ENCODE measurements at regions not wholly inside any gene's neighbourhood (a gene's known extent, or its start where the extent isn't known, plus 50 kb on each side); places are given as distances from the start of the nearest gene placed in this dataset.

GRCh38 chr4:96093057-96093456, 253.2 kb downstream of the PDHA2 start:
- Histone ChIP-seq H3K27ac (ENCODE audit: low read depth, low read length, poor library complexity, severe bottlenecking) (no peak overlapping the region), H3K36me3 (ENCODE audit: insufficient read depth, low read length, poor library complexity, severe bottlenecking) (no peaks in the 10 kb centered on the region), H3K4me3 (ENCODE audit: low read depth, low read length, poor library complexity, severe bottlenecking) (no peak overlapping the region), H3K9me3 (ENCODE audit: low read depth, low read length, poor library complexity, severe bottlenecking) (no peaks in the 10 kb centered on the region), H3K4me1 (ENCODE audit: insufficient read depth, low read length, poor library complexity, severe bottlenecking) (peaks cover 5% of the 10 kb centered on the region), H3K27me3 (replicated peaks; ENCODE audit: insufficient read depth, low read depth, low read length, poor library complexity) (no peaks in the 10 kb centered on the region)
- BruUV-seq (replicated peaks) = no TSS peak
- no peak for TF ChIP-seq EZH2 (IDR thresholded peaks at IDR 0.05; ENCODE audit: borderline replicate concordance, low read depth, low read length, poor library complexity, severe bottlenecking)
- intact Hi-C loops (cut with micrococcal nuclease; ENCODE audit: unreplicated experiment) = no loop called here
- POLR2A ChIA-PET (ENCODE audit: low non-redundant PET) = no interaction called here
- no peak for DNase-seq (ENCODE audit: low spot score)
- CTCF ChIA-PET = no interaction called here

DNA sequence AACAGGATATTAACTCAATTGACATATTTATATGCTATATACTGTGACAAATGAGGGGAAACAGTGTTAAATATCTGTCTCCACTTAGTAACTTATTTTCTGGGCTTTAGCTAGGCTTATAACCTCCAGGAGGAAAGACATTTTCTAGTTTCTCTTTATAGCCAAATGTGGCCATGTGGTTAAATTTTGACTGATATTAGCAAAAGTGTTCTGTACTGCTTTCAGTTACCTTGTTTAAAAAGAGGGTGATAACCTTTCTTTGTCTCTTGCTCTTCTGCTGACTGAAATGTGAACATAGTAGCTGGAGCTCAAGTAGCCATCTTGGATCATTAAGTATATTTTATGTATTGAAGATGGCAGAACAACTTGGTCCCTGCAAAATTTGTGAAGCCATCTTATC, 253.7 kb downstream of the PDHA2 start:
- no peak for TF ChIP-seq CTCF (conservative IDR thresholded peaks at IDR 0.05; ENCODE audit: low read depth, low read length)
- TF ChIP-seq EZH2 (IDR thresholded peaks at IDR 0.05; ENCODE audit: borderline replicate concordance, low read depth, low read length, poor library complexity, severe bottlenecking) = no peak
- POLR2A ChIA-PET (ENCODE audit: low non-redundant PET) = no interaction called here
- no TSS peak for BruUV-seq (replicated peaks)
- no peak overlapping the region for H3K27ac ChIP-seq (ENCODE audit: low read depth, low read length, poor library complexity, severe bottlenecking)
- H3K9me3 ChIP-seq (ENCODE audit: low read depth, low read length, poor library complexity, severe bottlenecking) = no peaks in the 10 kb centered on the region
- H3K27me3 ChIP-seq (replicated peaks; ENCODE audit: insufficient read depth, low read depth, low read length, poor library complexity) = no peaks in the 10 kb centered on the region
- no peak for DNase-seq (ENCODE audit: low spot score)
- no peaks in the 10 kb centered on the region for H3K36me3 ChIP-seq (ENCODE audit: insufficient read depth, low read length, poor library complexity, severe bottlenecking)
- intact Hi-C loops (cut with micrococcal nuclease; ENCODE audit: unreplicated experiment) = no loop called here
- H3K4me1 ChIP-seq (ENCODE audit: insufficient read depth, low read length, poor library complexity, severe bottlenecking) = peaks cover 5% of the 10 kb centered on the region
- CTCF ChIA-PET = no interaction called here
- H3K4me3 ChIP-seq (ENCODE audit: low read depth, low read length, poor library complexity, severe bottlenecking) = no peak overlapping the region

DNA sequence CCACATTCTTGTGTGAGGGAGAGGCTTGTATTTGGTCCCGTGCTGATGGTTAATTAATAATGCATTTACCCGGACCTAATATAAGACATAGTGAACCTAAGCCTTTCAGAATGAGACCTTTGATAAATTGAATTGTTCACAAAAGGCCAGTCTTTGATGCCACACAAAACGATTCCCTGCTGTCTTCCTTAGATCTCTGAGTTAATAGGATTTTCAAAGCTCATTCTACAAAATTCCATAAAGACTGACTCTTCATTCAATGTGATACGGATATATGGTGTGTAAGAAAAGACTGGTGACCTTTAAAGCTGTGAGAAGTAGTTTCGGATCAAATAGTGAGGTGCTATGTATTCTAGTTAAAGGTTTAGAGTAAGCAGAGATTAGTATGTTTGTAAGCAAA, 254.3 kb downstream of the PDHA2 start:
- Histone ChIP-seq H3K27ac (ENCODE audit: low read depth, low read length, poor library complexity, severe bottlenecking) (no peak overlapping the region), H3K27me3 (replicated peaks; ENCODE audit: insufficient read depth, low read depth, low read length, poor library complexity) (no peaks in the 10 kb centered on the region), H3K4me3 (ENCODE audit: low read depth, low read length, poor library complexity, severe bottlenecking) (no peak overlapping the region), H3K36me3 (ENCODE audit: insufficient read depth, low read length, poor library complexity, severe bottlenecking) (no peaks in the 10 kb centered on the region), H3K9me3 (ENCODE audit: low read depth, low read length, poor library complexity, severe bottlenecking) (no peaks in the 10 kb centered on the region), H3K4me1 (ENCODE audit: insufficient read depth, low read length, poor library complexity, severe bottlenecking) (peaks cover 5% of the 10 kb centered on the region)
- CTCF ChIA-PET = no interaction called here
- TF ChIP-seq EZH2 (IDR thresholded peaks at IDR 0.05; ENCODE audit: borderline replicate concordance, low read depth, low read length, poor library complexity, severe bottlenecking) (no peak), CTCF (conservative IDR thresholded peaks at IDR 0.05; ENCODE audit: low read depth, low read length) (no peak)
- no peak for DNase-seq (ENCODE audit: low spot score)
- BruUV-seq (replicated peaks) = no TSS peak
- POLR2A ChIA-PET (ENCODE audit: low non-redundant PET) = no interaction called here
- intact Hi-C loops (cut with micrococcal nuclease; ENCODE audit: unreplicated experiment) = no loop called here

DNA sequence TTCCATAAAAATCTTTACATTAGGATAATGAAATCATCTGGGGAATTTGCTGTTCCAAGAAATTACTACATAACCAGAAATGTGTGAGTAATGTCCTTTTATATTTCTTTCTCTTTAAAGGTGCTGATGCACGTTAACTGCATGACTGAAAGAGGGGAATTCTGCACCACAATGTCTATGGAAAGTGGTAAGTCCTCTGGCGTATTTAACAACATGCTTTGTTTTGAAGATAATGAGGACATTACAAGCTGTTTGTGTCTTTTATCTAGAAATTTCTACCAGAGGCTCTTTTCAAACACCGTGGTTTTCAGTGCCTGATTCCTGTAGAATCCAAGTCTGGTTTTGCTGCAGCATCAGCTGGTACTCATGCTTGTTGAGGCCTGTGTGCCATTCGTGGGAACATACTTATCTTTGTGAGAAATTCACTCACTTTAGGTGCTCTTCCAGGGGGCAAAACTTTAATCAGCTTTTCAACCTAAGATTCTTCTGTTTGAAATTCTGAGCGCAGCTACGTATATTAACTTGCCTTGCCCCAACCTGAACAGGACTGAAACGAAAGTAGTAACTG, 257.2 kb downstream of the PDHA2 start:
- DNase-seq (ENCODE audit: low spot score) = no peak
- no peaks in the 10 kb centered on the region for H3K27me3 ChIP-seq (replicated peaks; ENCODE audit: insufficient read depth, low read depth, low read length, poor library complexity)
- no peaks in the 10 kb centered on the region for H3K9me3 ChIP-seq (ENCODE audit: low read depth, low read length, poor library complexity, severe bottlenecking)
- H3K4me3 ChIP-seq (ENCODE audit: low read depth, low read length, poor library complexity, severe bottlenecking) = no peak overlapping the region
- H3K27ac ChIP-seq (ENCODE audit: low read depth, low read length, poor library complexity, severe bottlenecking) = no peak overlapping the region
- BruUV-seq (replicated peaks) = no TSS peak
- no peak for TF ChIP-seq CTCF (conservative IDR thresholded peaks at IDR 0.05; ENCODE audit: low read depth, low read length)
- TF ChIP-seq EZH2 (IDR thresholded peaks at IDR 0.05; ENCODE audit: borderline replicate concordance, low read depth, low read length, poor library complexity, severe bottlenecking) = no peak
- ChIA-PET POLR2A (ENCODE audit: low non-redundant PET) (no interaction called here), CTCF (no interaction called here)
- intact Hi-C loops (cut with micrococcal nuclease; ENCODE audit: unreplicated experiment) = no loop called here
- H3K4me1 ChIP-seq (ENCODE audit: insufficient read depth, low read length, poor library complexity, severe bottlenecking) = peaks cover 5% of the 10 kb centered on the region
- no peaks in the 10 kb centered on the region for H3K36me3 ChIP-seq (ENCODE audit: insufficient read depth, low read length, poor library complexity, severe bottlenecking)

Data from A673 (cell line).